ENCODE measurements at regions not wholly inside any gene's neighbourhood (a gene's known extent, or its start where the extent isn't known, plus 50 kb on each side); places are given as distances from the start of the nearest gene placed in this dataset.

DNA sequence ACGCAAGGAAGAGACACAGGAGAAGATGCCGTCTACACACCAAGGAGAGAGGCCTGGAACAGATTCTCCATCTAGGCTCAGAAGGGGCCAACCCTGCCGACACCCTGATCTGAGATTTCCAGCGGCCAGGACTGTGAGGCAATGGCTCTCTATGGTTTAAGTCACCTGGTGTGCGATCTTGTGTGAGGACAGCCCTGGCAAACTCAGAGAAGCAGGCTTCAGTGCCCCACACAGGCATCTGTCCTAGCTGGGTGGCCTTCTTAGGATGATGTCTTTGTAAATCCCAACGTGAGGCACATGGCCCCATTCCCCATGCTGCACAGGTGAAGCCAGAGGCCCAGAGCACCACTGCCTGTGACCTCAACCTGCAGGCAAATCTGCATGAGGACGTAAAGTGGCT is 87.6 kb upstream of the FRMD1 start:
- no peak overlapping the region for H3K27ac ChIP-seq
- TF ChIP-seq, protein P1, sequence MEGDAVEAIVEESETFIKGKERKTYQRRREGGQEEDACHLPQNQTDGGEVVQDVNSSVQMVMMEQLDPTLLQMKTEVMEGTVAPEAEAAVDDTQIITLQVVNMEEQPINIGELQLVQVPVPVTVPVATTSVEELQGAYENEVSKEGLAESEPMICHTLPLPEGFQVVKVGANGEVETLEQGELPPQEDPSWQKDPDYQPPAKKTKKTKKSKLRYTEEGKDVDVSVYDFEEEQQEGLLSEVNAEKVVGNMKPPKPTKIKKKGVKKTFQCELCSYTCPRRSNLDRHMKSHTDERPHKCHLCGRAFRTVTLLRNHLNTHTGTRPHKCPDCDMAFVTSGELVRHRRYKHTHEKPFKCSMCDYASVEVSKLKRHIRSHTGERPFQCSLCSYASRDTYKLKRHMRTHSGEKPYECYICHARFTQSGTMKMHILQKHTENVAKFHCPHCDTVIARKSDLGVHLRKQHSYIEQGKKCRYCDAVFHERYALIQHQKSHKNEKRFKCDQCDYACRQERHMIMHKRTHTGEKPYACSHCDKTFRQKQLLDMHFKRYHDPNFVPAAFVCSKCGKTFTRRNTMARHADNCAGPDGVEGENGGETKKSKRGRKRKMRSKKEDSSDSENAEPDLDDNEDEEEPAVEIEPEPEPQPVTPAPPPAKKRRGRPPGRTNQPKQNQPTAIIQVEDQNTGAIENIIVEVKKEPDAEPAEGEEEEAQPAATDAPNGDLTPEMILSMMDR (IDR thresholded peaks at IDR 0.05), result no peak
- H3K9me3 ChIP-seq, result no peaks in the 10 kb centered on the region
- DNase-seq (ENCODE audit: low spot score) (no peak), ATAC-seq (ENCODE audit: insufficient number of reproducible peaks, low FRiP score, low read depth) (no peak)
- H3K4me3 ChIP-seq, result no peak overlapping the region
- no peaks in the 10 kb centered on the region for H3K36me3 ChIP-seq
- no peaks in the 10 kb centered on the region for H3K4me1 ChIP-seq (ENCODE audit: control insufficient read depth in 1 of 2, low read depth in 2 of 2)
- no peaks in the 10 kb centered on the region for H3K27me3 ChIP-seq (replicated peaks; ENCODE audit: insufficient read depth)

DNA sequence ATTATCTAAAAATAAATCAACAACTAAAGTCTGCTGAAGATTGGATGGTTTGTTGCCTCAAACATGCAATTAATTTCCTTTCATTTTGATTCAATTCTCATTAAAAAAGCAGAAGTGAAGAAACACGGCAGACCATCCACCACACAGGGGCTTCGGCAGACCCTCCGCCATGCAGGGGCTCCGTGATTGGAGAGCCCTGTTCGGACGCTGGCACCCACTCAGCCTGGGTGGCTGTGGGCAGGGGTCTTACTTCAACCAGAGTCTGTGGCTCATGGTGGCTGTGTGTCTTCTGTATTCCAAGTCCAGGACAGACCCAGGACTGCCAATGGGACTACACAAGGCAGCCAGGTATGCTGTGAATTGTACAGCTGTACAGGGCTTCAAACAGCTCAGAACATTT is 86.9 kb upstream of the FRMD1 start:
- TF ChIP-seq, protein P1 (IDR thresholded peaks at IDR 0.05), result no peak

DNA sequence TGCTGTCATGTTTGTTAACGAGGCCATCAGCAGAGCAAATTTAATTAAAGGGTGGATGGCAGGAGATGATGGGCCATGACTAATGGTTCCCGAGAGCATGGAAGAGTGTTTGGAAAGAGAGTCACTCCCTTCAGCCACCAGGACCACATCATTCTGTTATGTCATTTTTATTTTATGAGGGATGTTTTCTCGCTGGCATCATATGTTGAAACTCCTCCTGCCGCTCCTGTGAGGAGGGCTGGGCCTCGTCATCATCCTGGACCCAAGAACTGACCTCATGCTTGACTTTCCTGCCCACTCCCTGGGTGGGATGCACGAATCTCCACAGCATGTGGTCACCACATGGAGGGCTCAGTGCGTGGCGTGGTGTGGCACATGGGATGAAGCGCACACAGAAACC is 86.4 kb upstream of the FRMD1 start:
- ATAC-seq (ENCODE audit: insufficient number of reproducible peaks, low FRiP score, low read depth) (no peak), DNase-seq (ENCODE audit: low spot score) (no peak)
- H3K36me3 ChIP-seq, result no peaks in the 10 kb centered on the region
- H3K4me1 ChIP-seq (ENCODE audit: control insufficient read depth in 1 of 2, low read depth in 2 of 2), result no peaks in the 10 kb centered on the region
- H3K4me3 ChIP-seq, result no peak overlapping the region
- TF ChIP-seq, protein P1 (IDR thresholded peaks at IDR 0.05), result no peak
- H3K27me3 ChIP-seq (replicated peaks; ENCODE audit: insufficient read depth), result no peaks in the 10 kb centered on the region
- no peaks in the 10 kb centered on the region for H3K9me3 ChIP-seq
- no peak overlapping the region for H3K27ac ChIP-seq

More for the DNA sequence above, 86.9 kb upstream of the FRMD1 start:
- Histone ChIP-seq H3K4me1 (ENCODE audit: control insufficient read depth in 1 of 2, low read depth in 2 of 2) (no peaks in the 10 kb centered on the region), H3K27me3 (replicated peaks; ENCODE audit: insufficient read depth) (no peaks in the 10 kb centered on the region), H3K4me3 (no peak overlapping the region), H3K27ac (no peak overlapping the region), H3K36me3 (no peaks in the 10 kb centered on the region), H3K9me3 (no peaks in the 10 kb centered on the region)
- ATAC-seq (ENCODE audit: insufficient number of reproducible peaks, low FRiP score, low read depth) (no peak), DNase-seq (ENCODE audit: low spot score) (no peak)

DNA sequence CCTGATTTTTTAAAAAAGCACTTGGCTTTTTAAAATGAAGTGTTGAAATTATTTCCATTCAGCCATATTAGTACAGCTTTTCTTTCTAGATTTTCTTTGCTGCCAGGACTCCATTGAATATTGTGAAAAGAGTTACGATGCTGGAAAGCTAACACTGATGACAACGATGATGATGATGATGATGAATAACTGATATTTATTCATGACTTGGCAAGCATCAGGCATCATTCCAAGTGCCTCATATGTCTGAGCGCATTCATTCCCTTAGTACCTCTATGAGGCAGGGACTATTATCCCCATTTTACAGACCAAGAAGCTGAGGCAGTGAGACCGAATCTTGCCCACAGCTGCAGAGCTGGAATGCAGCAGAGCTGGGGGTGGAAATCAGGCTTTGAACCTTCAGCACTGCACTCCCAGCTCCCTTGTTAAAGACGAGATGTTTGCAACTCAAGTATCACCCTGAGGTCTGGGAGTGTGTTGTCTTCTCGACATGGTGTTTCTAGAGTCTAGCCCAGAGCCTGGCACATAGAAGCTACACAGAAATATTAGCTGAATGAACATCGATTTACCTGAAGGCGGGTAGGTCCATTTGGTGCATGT is 85.5 kb upstream of the FRMD1 start:
- H3K9me3 ChIP-seq, result no peaks in the 10 kb centered on the region
- no peak overlapping the region for H3K27ac ChIP-seq
- H3K36me3 ChIP-seq, result no peaks in the 10 kb centered on the region
- ATAC-seq (ENCODE audit: insufficient number of reproducible peaks, low FRiP score, low read depth) (no peak), DNase-seq (ENCODE audit: low spot score) (no peak)
- H3K4me1 ChIP-seq (ENCODE audit: control insufficient read depth in 1 of 2, low read depth in 2 of 2), result no peaks in the 10 kb centered on the region
- H3K27me3 ChIP-seq (replicated peaks; ENCODE audit: insufficient read depth), result no peaks in the 10 kb centered on the region
- no peak overlapping the region for H3K4me3 ChIP-seq
- TF ChIP-seq, protein P1 (IDR thresholded peaks at IDR 0.05), result no peak

DNA sequence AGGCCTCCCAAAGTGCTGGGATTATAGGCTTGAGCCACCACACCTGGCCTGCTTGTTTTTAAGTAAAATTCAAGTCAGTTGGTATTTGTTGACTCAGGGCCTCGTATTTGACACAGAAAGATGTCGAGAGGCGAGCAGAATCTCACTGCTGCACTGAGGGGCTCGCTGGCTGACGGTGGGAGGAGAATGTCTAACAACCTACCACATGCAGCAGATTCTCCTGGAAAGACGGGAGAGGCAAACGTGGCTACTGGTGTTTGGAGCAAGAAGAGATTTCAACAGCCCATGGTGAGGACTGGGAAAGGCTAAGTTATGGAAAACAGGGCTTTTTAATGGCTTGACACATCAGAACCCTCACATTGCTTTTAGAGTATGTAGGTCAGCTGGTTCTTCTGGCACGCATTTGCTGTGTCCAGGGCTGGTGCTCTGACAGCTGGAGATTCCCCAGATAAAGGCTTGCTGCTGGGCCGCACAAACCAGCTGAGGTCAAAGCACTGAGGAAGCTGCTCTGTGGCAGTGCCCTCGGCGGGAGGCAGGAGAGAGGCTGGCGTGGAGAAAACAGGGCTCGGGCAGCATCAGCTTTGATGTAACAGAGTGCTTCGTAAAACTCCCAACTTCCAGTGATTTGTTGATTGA is 84.2 kb upstream of the FRMD1 start:
- no peaks in the 10 kb centered on the region for H3K9me3 ChIP-seq
- H3K27me3 ChIP-seq (replicated peaks; ENCODE audit: insufficient read depth), result no peaks in the 10 kb centered on the region
- no peak overlapping the region for H3K4me3 ChIP-seq
- H3K27ac ChIP-seq, result no peak overlapping the region
- DNase-seq (ENCODE audit: low spot score), result no peak
- no peak for ATAC-seq (ENCODE audit: insufficient number of reproducible peaks, low FRiP score, low read depth)
- TF ChIP-seq, protein P1 (IDR thresholded peaks at IDR 0.05), result no peak
- no peaks in the 10 kb centered on the region for H3K36me3 ChIP-seq
- no peaks in the 10 kb centered on the region for H3K4me1 ChIP-seq (ENCODE audit: control insufficient read depth in 1 of 2, low read depth in 2 of 2)
